Stomach (tissue), 8 donors: ENCODE measurements at regions not wholly inside any gene's neighbourhood (a gene's known extent, or its start where the extent isn't known, plus 50 kb on each side); places are given as distances from the start of the nearest gene placed in this dataset.

Experiments used
- DNase-seq, 2 donors: peaks; one replicate each; pipeline versions ENCODE4 v3.0.0 to v3.0.0-alpha.2; 2013 to 2019
- H3K27ac ChIP-seq, 5 donors: fragments of 200-600 bp in 4 of 5; sonication (generic) in 4 of 5; one replicate each; pipeline ENCODE4 v1.5.1; 2013 to 2019; ENCODE audit warnings: mild to moderate bottlenecking in 1 of 5, moderate library complexity in 1 of 5
- H3K27me3 ChIP-seq, 3 donors: fragments of 200-600 bp; sonication (generic); one replicate each; pipeline ENCODE4 v1.5.1; 2017 to 2019; ENCODE audit warnings: mixed run types in 1 of 3
- H3K36me3 ChIP-seq, 4 donors: fragments of 200-600 bp; sonication (generic); 1 replicate in 3 of 4; 2 replicates in 1 of 4; pipeline ENCODE4 v1.5.1; 2016 to 2019
- H3K4me1 ChIP-seq, 4 donors: fragments of 200-600 bp; sonication (generic); one replicate each; pipeline ENCODE4 v1.5.1; 2016 to 2019
- H3K4me3 ChIP-seq, 4 donors: fragments of 200-600 bp; sonication (generic) in 3 of 4; one replicate each; pipeline ENCODE4 v1.5.1; 2016 to 2019; ENCODE audit warnings: mild to moderate bottlenecking in 1 of 4
- H3K9me3 ChIP-seq, 4 donors: fragments of 200-600 bp; sonication (generic); one replicate each; pipeline ENCODE4 v1.5.1; 2016 to 2019
- EP300 ChIP-seq: sonication (generic); formaldehyde crosslinking; IDR thresholded peaks from one replicate; pipeline ENCODE4 v1.6.1; 2017; ENCODE audit warnings: antibody characterized with exemption
- POLR2A ChIP-seq, 4 donors: fragments of 450-650 bp; IDR thresholded peaks; one replicate each; pipeline ENCODE4 v1.6.1; 2016; ENCODE audit warnings: antibody characterized with exemption in 4 of 4, control low read depth in 2 of 4, mild to moderate bottlenecking in 1 of 4, moderate library complexity in 1 of 4
- POLR2AphosphoS5 ChIP-seq, 3 donors: sonication (generic); formaldehyde crosslinking; IDR thresholded peaks; one replicate each; pipeline ENCODE4 v1.6.1; 2016; ENCODE audit warnings: antibody characterized with exemption in 3 of 3
- WGBS, 5 donors: extraction: QIAGEN DNeasy Blood & Tissue Kit in 3 of 5; methylation state at CpG; one replicate each; pipeline versions ENCODE4 v1.1.5 to v1.1.7; 2013 to 2018; 5-methylcytosine and 5-hydroxymethylcytosine counted together
- intact Hi-C: fragments of 100-400 bp; cut with DNase I; formaldehyde crosslinking; loops from one replicate; pipeline ENCODE4 v1.15.1; 2023; ENCODE audit warnings: low total_unique reads
- TF ChIP-seq, protein P1 (sequence below), 7 experiments: fragments of 450-650 bp in 4 of 7; fragments of 200-600 bp in 3 of 7; sonication (generic) in 3 of 7; IDR thresholded peaks; one replicate each; pipeline ENCODE4 v1.5.1; 2016 to 2019; ENCODE audit warnings: antibody characterized with exemption in 7 of 7, control low read depth in 2 of 7, mild to moderate bottlenecking in 1 of 7
- donor health status: healthy with polysubstance abuse.
- donor health status: Bipolar disorder and iron deficiency.
- donor health status: healthy.

DNA sequence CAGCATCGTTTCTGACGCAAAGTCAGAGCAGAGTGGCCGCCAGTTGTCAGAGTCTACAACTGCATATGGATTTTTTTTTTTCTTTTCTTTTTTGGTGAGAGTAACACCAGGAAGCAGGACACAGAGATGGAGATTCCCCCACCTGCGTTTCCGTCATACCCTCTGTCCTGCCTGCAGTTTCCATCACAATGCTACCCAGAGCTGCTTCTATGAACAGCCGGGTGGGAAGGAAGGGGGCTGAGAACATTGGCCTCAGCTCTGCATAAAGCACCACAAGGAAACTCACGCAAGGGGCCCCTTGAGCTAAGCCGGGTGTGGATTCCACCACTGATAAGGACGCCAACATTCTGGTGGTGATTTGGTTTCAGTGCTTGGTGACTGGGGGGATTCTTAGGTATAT lies 183.5 kb upstream of the AFDN start:
- H3K27ac ChIP-seq = no peak overlapping the region
- H3K36me3 ChIP-seq = no peaks in the 10 kb centered on the region
- no peak for TF ChIP-seq POLR2A (IDR thresholded peaks at IDR 0.05)
- 81 to 91% (median 85%) methylated on average over 9 of the region's 9 CpGs for WGBS, 5 donors
- intact Hi-C loops = no loop called here
- peaks cover 0 to 7% (median 0%) of the 10 kb centered on the region in 3 donors for H3K27me3 ChIP-seq
- no peak for DNase-seq
- H3K4me3 ChIP-seq = no peak overlapping the region
- no peaks in the 10 kb centered on the region for H3K9me3 ChIP-seq
- no peaks in the 10 kb centered on the region for H3K4me1 ChIP-seq

GRCh38 chr6:167643716-167644115 lies 183.0 kb upstream of the AFDN start:
- 84 to 93% (median 91%) methylated on average over 11 of the region's 11 CpGs for WGBS, 5 donors
- H3K27me3 ChIP-seq = peaks cover 0 to 7% (median 0%) of the 10 kb centered on the region in 3 donors
- H3K27ac ChIP-seq = no peak overlapping the region
- intact Hi-C loops = no loop called here
- TF ChIP-seq EP300 = no peak
- TF ChIP-seq POLR2AphosphoS5 (IDR thresholded peaks at IDR 0.05) = no peak
- no peak for TF ChIP-seq POLR2A (IDR thresholded peaks at IDR 0.05)
- TF ChIP-seq, protein P1, sequence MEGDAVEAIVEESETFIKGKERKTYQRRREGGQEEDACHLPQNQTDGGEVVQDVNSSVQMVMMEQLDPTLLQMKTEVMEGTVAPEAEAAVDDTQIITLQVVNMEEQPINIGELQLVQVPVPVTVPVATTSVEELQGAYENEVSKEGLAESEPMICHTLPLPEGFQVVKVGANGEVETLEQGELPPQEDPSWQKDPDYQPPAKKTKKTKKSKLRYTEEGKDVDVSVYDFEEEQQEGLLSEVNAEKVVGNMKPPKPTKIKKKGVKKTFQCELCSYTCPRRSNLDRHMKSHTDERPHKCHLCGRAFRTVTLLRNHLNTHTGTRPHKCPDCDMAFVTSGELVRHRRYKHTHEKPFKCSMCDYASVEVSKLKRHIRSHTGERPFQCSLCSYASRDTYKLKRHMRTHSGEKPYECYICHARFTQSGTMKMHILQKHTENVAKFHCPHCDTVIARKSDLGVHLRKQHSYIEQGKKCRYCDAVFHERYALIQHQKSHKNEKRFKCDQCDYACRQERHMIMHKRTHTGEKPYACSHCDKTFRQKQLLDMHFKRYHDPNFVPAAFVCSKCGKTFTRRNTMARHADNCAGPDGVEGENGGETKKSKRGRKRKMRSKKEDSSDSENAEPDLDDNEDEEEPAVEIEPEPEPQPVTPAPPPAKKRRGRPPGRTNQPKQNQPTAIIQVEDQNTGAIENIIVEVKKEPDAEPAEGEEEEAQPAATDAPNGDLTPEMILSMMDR (IDR thresholded peaks at IDR 0.05) = no peak
- no peak for DNase-seq
- no peak overlapping the region for H3K4me3 ChIP-seq
- no peaks in the 10 kb centered on the region for H3K36me3 ChIP-seq
- no peaks in the 10 kb centered on the region for H3K9me3 ChIP-seq
- H3K4me1 ChIP-seq = no peaks in the 10 kb centered on the region

- DNase-seq = no peak
Measured at GRCh38 chr6:167644412-167645132, 182.1 kb upstream of the AFDN start.

DNA sequence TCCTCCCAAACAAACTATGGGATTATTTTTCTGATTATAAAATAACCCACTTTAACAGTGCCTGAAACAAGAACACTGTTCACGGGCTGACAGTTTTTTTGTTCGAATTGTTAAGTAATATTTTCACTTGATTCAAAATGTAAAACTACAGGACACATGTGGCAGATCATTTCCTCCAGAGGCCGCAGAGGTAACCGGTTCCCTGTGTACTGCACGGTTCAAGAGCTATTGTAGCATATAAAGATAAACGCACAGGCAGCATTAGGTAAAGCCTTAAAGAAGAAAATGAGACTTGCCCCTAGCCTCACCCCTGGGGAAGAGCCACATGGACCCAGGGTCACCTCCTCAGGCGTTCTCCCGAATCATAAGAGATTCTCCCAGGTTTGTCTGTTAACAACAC lies 181.3 kb upstream of the AFDN start:
- Histone ChIP-seq H3K4me3 (no peak overlapping the region), H3K36me3 (no peaks in the 10 kb centered on the region), H3K4me1 (no peaks in the 10 kb centered on the region), H3K27ac (no peak overlapping the region), H3K9me3 (no peaks in the 10 kb centered on the region), H3K27me3 (peaks cover 0 to 18% (median 0%) of the 10 kb centered on the region in 3 donors)
- DNase-seq = no peak
- 65 to 90% (median 83%) methylated on average over 8 of the region's 8 CpGs for WGBS, 5 donors
- intact Hi-C loops = no loop called here
- TF ChIP-seq, protein P1 (IDR thresholded peaks at IDR 0.05) = no peak
- TF ChIP-seq POLR2AphosphoS5 (IDR thresholded peaks at IDR 0.05) (no peak), POLR2A (IDR thresholded peaks at IDR 0.05) (no peak), EP300 (no peak)

More at GRCh38 chr6:167644412-167645132, 182.1 kb upstream of the AFDN start:
- no peaks in the 10 kb centered on the region for H3K36me3 ChIP-seq
- peaks cover 0 to 10% (median 0%) of the 10 kb centered on the region in 3 donors for H3K27me3 ChIP-seq
- 75 to 79% (median 77%) methylated on average over 21 of the region's 21 CpGs for WGBS, 5 donors
- H3K27ac ChIP-seq = no peak overlapping the region
- no peak overlapping the region for H3K4me3 ChIP-seq
- intact Hi-C loops = no loop called here
- no peak for TF ChIP-seq POLR2A (IDR thresholded peaks at IDR 0.05)
- TF ChIP-seq, protein P1 (IDR thresholded peaks at IDR 0.05) = no peak
- TF ChIP-seq POLR2AphosphoS5 (IDR thresholded peaks at IDR 0.05) = no peak
- TF ChIP-seq EP300 = no peak
- no peaks in the 10 kb centered on the region for H3K4me1 ChIP-seq
- H3K9me3 ChIP-seq = no peaks in the 10 kb centered on the region

DNA sequence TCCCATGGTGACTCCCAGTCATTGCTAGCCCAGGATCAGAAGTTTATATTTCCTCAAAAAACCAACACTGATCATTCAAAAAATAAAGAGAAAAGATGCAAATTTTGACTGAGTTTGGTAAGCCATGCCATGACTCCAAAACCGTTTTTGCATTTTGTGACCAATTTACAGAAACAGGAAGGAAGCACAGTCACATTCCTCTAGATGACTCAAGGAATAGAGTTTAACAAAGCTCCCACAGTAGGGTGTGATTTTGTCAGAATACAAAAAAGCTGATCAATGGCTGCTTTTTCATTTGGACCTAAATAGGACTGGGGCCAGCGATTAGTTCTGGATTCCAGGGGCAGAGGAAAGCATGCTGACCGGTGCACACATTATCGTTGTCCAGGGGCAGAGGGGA lies 179.4 kb upstream of the AFDN start:
- intact Hi-C loops = no loop called here
- WGBS, 5 donors = 51 to 69% (median 67%) methylated on average over 4 of the region's 4 CpGs

More for the DNA sequence above, 179.4 kb upstream of the AFDN start:
- TF ChIP-seq POLR2A (IDR thresholded peaks at IDR 0.05) (no peak), EP300 (no peak), POLR2AphosphoS5 (IDR thresholded peaks at IDR 0.05) (no peak)
- TF ChIP-seq, protein P1 (IDR thresholded peaks at IDR 0.05) = no peak
- Histone ChIP-seq H3K4me1 (no peaks in the 10 kb centered on the region), H3K4me3 (no peak overlapping the region), H3K36me3 (no peaks in the 10 kb centered on the region), H3K27me3 (peaks cover 0 to 18% (median 0%) of the 10 kb centered on the region in 3 donors), H3K9me3 (no peaks in the 10 kb centered on the region), H3K27ac (no peak overlapping the region)
- no peak for DNase-seq
